ENCODE measurements at regions not wholly inside any gene's neighbourhood (a gene's known extent, or its start where the extent isn't known, plus 50 kb on each side); places are given as distances from the start of the nearest gene placed in this dataset.

DNA sequence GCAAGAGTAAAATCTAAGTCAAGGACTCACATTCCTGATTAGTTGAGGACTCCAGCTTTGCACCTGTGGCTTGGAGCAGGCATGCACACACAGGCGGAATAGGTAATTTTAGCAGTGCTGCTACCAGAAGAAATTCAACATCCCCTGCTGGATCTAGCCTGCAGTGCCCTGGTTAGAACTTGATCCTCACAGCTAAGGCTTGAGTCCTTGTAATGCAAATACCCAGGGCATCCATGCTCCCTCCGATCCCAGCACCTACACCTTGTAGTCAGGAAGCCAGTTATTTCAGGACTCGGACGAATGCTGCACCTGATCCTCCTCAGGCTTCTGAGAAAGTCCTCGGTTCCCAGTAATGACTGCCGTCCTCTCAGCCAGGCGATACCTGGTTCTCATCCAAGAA is 309.0 kb upstream of the AMIGO2 start:
- Histone ChIP-seq H3K9ac (ENCODE audit: control insufficient read depth, insufficient read depth, low read length) (no peak overlapping the region), H3K79me2 (ENCODE audit: control insufficient read depth, insufficient read depth, low read length) (no peaks in the 10 kb centered on the region), H3K27ac (ENCODE audit: control insufficient read depth, insufficient read depth) (no peak overlapping the region), H3K4me2 (ENCODE audit: control insufficient read depth, insufficient read depth) (no peak overlapping the region), H3K27me3 (replicated peaks in 1 of 2; ENCODE audit: control insufficient read depth in 2 of 2, insufficient read depth in 2 of 2, low read length in 1 of 2) (no peaks in the 10 kb centered on the region), H3K36me3 (ENCODE audit: control insufficient read depth in 2 of 2, insufficient read depth in 2 of 2, low read length in 1 of 2) (no peaks in the 10 kb centered on the region), H3K4me1 (ENCODE audit: control insufficient read depth, insufficient read depth, low read length) (no peaks in the 10 kb centered on the region), H3K9me3 (replicated peaks; ENCODE audit: control insufficient read depth, insufficient read depth, low read length) (no peaks in the 10 kb centered on the region), H2AFZ (ENCODE audit: control insufficient read depth, low read depth, low read length) (no peak overlapping the region), H4K20me1 (ENCODE audit: control insufficient read depth, insufficient read depth) (no peaks in the 10 kb centered on the region), H3K4me3 (no peak overlapping the region)
- WGBS (ENCODE audit: insufficient coverage, insufficient replicate concordance, low lambda C conversion rate, missing lambda C conversion rate) = 36% methylated on average over 7 of the region's 7 CpGs
- ChIA-PET POLR2A (no interaction called here), CTCF (interaction anchor here (0.8 kb wide), 1 partner anchor 9 kb away, joined by 3 read pairs; no protein-coding TSS in a partner anchor), SMC1A (ENCODE audit: uncharacterized antibody, unreplicated experiment) (no interaction called here), RAD21 (ENCODE audit: unreplicated experiment) (no interaction called here)
- DNase-seq (ENCODE audit: low read depth, low spot score) (no peak), ATAC-seq (no peak), FAIRE-seq (no peak)
- BruUV-seq (replicated peaks) = no TSS peak
- TF ChIP-seq, protein P1, sequence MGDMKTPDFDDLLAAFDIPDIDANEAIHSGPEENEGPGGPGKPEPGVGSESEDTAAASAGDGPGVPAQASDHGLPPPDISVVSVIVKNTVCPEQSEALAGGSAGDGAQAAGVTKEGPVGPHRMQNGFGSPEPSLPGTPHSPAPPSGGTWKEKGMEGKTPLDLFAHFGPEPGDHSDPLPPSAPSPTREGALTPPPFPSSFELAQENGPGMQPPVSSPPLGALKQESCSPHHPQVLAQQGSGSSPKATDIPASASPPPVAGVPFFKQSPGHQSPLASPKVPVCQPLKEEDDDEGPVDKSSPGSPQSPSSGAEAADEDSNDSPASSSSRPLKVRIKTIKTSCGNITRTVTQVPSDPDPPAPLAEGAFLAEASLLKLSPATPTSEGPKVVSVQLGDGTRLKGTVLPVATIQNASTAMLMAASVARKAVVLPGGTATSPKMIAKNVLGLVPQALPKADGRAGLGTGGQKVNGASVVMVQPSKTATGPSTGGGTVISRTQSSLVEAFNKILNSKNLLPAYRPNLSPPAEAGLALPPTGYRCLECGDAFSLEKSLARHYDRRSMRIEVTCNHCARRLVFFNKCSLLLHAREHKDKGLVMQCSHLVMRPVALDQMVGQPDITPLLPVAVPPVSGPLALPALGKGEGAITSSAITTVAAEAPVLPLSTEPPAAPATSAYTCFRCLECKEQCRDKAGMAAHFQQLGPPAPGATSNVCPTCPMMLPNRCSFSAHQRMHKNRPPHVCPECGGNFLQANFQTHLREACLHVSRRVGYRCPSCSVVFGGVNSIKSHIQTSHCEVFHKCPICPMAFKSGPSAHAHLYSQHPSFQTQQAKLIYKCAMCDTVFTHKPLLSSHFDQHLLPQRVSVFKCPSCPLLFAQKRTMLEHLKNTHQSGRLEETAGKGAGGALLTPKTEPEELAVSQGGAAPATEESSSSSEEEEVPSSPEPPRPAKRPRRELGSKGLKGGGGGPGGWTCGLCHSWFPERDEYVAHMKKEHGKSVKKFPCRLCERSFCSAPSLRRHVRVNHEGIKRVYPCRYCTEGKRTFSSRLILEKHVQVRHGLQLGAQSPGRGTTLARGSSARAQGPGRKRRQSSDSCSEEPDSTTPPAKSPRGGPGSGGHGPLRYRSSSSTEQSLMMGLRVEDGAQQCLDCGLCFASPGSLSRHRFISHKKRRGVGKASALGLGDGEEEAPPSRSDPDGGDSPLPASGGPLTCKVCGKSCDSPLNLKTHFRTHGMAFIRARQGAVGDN (IDR thresholded peaks at IDR 0.05) = no peak
- TF ChIP-seq SMAD5 (IDR thresholded peaks at IDR 0.05; ENCODE audit: low read depth) = no peak
- TF ChIP-seq ZZZ3 (IDR thresholded peaks at IDR 0.05; ENCODE audit: control insufficient read depth, insufficient read length, low read depth) = no peak
- no peak for TF ChIP-seq FOS (IDR thresholded peaks at IDR 0.05; ENCODE audit: borderline replicate concordance, extremely low read depth, insufficient read length)
- no peak for TF ChIP-seq DPF2 (IDR thresholded peaks at IDR 0.05)
- no peak for TF ChIP-seq NBN (IDR thresholded peaks at IDR 0.05)
- TF ChIP-seq, protein P2, sequence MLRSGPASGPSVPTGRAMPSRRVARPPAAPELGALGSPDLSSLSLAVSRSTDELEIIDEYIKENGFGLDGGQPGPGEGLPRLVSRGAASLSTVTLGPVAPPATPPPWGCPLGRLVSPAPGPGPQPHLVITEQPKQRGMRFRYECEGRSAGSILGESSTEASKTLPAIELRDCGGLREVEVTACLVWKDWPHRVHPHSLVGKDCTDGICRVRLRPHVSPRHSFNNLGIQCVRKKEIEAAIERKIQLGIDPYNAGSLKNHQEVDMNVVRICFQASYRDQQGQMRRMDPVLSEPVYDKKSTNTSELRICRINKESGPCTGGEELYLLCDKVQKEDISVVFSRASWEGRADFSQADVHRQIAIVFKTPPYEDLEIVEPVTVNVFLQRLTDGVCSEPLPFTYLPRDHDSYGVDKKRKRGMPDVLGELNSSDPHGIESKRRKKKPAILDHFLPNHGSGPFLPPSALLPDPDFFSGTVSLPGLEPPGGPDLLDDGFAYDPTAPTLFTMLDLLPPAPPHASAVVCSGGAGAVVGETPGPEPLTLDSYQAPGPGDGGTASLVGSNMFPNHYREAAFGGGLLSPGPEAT (IDR thresholded peaks at IDR 0.05; ENCODE audit: low read depth) = no peak
- in situ Hi-C loops (cut with MboI) = no loop called here
- intact Hi-C loops (cut with micrococcal nuclease; ENCODE audit: unreplicated experiment) = no loop called here

Data from GM12878 (cell line).